Right ventricle myocardium superior (tissue), 1 donor: ENCODE measurements at regions not wholly inside any gene's neighbourhood (a gene's known extent, or its start where the extent isn't known, plus 50 kb on each side); places are given as distances from the start of the nearest gene placed in this dataset.

Experiments used
- ATAC-seq: fragments of 200-7000 bp; cut with Tn5 transposase; one replicate; pipeline ENCODE4 v1.9.1; 2020; ENCODE audit warnings: mild to moderate bottlenecking; ENCODE audit not compliant: poor library complexity
- DNase-seq: peaks from one replicate; pipeline ENCODE4 v3.0.0-alpha.2; 2020
- intact Hi-C: fragments of 100-400 bp; cut with DNase I; formaldehyde crosslinking; loops from one replicate; pipeline ENCODE4 v1.11.2; 2022
- donor health status: DM: no; HTN: yes; CAD: no; lungs with severe emphysema.

GRCh38 chr1:30425046-30425445 lies 298.3 kb downstream of the MATN1 start:
- DNase-seq (no peak), ATAC-seq (no peak)
- intact Hi-C loops = no loop called here

GRCh38 chr1:30423570-30423969 lies 299.8 kb downstream of the MATN1 start:
- DNase-seq (no peak), ATAC-seq (no peak)
- intact Hi-C loops = no loop called here

GRCh38 chr1:30422251-30422650 lies 301.1 kb downstream of the MATN1 start:
- intact Hi-C loops = no loop called here
- ATAC-seq = no peak

GRCh38 chr1:30420519-30421050 lies 302.8 kb downstream of the MATN1 start:
- no peak for DNase-seq
- intact Hi-C loops = no loop called here
- no peak for ATAC-seq

More at GRCh38 chr1:30422251-30422650, 301.1 kb downstream of the MATN1 start:
- no peak for DNase-seq

GRCh38 chr1:30419831-30420230 lies 303.6 kb downstream of the MATN1 start:
- no peak for DNase-seq
- intact Hi-C loops = no loop called here
- no peak for ATAC-seq

GRCh38 chr1:30418939-30419720 lies 304.3 kb downstream of the MATN1 start:
- intact Hi-C loops = no loop called here
- DNase-seq (no peak), ATAC-seq (no peak)

GRCh38 chr1:30418061-30418938 lies 305.1 kb downstream of the MATN1 start:
- no peak for DNase-seq
- intact Hi-C loops = no loop called here
- no peak for ATAC-seq

- no peak for DNase-seq
- ATAC-seq = no peak
- intact Hi-C loops = no loop called here
Measured at GRCh38 chr1:30417701-30418046, 305.7 kb downstream of the MATN1 start.

- intact Hi-C loops = no loop called here
- ATAC-seq (no peak), DNase-seq (no peak)
Measured at GRCh38 chr1:30417001-30417700, 306.2 kb downstream of the MATN1 start.

- intact Hi-C loops = no loop called here
- ATAC-seq = no peak
- no peak for DNase-seq
Measured at GRCh38 chr1:30416221-30416820, 307.1 kb downstream of the MATN1 start.

GRCh38 chr1:30415171-30415940 lies 308.0 kb downstream of the MATN1 start:
- ATAC-seq (no peak), DNase-seq (no peak)
- intact Hi-C loops = no loop called here

GRCh38 chr1:30414851-30415165 lies 308.6 kb downstream of the MATN1 start:
- DNase-seq (no peak), ATAC-seq (no peak)
- intact Hi-C loops = no loop called here

- intact Hi-C loops = no loop called here
- no peak for DNase-seq
Measured at GRCh38 chr1:30414086-30414850, 309.1 kb downstream of the MATN1 start.

GRCh38 chr1:30413606-30414005 lies 309.8 kb downstream of the MATN1 start:
- ATAC-seq (no peak), DNase-seq (no peak)
- intact Hi-C loops = no loop called here

More at GRCh38 chr1:30414086-30414850, 309.1 kb downstream of the MATN1 start:
- ATAC-seq = no peak

GRCh38 chr1:30413111-30413440 lies 310.3 kb downstream of the MATN1 start:
- intact Hi-C loops = no loop called here
- no peak for ATAC-seq
- no peak for DNase-seq

- intact Hi-C loops = no loop called here
- no peak for ATAC-seq
- DNase-seq = no peak
Measured at GRCh38 chr1:30412241-30413110, 310.9 kb downstream of the MATN1 start.

GRCh38 chr1:30411206-30411605 lies 312.2 kb downstream of the MATN1 start:
- intact Hi-C loops = no loop called here
- ATAC-seq = no peak
- DNase-seq = no peak
